Kidney epithelial cell (primary cell): ENCODE measurements at regions not wholly inside any gene's neighbourhood (a gene's known extent, or its start where the extent isn't known, plus 50 kb on each side); places are given as distances from the start of the nearest gene placed in this dataset.

Source experiments
- DNase-seq: peaks from one replicate; pipeline ENCODE4 v3.0.0-alpha.2; 2010; ENCODE audit warnings: low read depth
- H3K27me3 ChIP-seq: 2 replicates; pipeline ENCODE4 v1.6.0; 2011; ENCODE audit warnings: low read length; ENCODE audit not compliant: control insufficient read depth, insufficient read depth
- H3K36me3 ChIP-seq: 2 replicates; pipeline ENCODE4 v1.5.1; 2011; ENCODE audit warnings: low read length; ENCODE audit not compliant: control insufficient read depth, insufficient read depth
- H3K4me3 ChIP-seq: 2 replicates; pipeline ENCODE4 v1.5.1; 2011; ENCODE audit warnings: low read depth, mild to moderate bottlenecking, control low read depth, low read length
- TF ChIP-seq, protein P1 (sequence below): IDR thresholded peaks from 2 replicates; pipeline ENCODE4 v1.5.1; 2011; ENCODE audit warnings: mild to moderate bottlenecking, moderate library complexity, low read length, control low read depth, inconsistent platforms; ENCODE audit not compliant: insufficient read depth, poor library complexity, severe bottlenecking

DNA sequence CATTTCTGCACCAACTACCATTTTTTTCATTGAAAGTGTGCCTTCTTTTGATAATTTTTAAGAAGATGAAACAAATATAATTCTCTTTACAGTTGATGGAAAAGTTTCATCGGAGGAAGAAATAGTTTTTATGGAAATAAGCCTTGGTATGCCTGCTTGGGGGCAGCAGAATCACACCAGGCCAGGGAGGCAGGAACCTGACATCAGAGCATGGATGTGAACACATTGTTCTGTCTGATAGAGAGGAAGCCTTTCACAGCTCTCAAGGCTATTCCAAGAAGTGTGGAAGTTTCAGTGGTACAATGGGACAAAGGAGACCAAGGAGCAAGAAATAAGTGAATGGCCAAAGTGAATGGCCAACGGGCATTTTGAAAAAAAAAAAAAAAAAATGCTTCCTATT is 162.2 kb upstream of the KCNK2 start:
- no peak for DNase-seq
- H3K36me3 ChIP-seq, result no peaks in the 10 kb centered on the region
- TF ChIP-seq, protein P1, sequence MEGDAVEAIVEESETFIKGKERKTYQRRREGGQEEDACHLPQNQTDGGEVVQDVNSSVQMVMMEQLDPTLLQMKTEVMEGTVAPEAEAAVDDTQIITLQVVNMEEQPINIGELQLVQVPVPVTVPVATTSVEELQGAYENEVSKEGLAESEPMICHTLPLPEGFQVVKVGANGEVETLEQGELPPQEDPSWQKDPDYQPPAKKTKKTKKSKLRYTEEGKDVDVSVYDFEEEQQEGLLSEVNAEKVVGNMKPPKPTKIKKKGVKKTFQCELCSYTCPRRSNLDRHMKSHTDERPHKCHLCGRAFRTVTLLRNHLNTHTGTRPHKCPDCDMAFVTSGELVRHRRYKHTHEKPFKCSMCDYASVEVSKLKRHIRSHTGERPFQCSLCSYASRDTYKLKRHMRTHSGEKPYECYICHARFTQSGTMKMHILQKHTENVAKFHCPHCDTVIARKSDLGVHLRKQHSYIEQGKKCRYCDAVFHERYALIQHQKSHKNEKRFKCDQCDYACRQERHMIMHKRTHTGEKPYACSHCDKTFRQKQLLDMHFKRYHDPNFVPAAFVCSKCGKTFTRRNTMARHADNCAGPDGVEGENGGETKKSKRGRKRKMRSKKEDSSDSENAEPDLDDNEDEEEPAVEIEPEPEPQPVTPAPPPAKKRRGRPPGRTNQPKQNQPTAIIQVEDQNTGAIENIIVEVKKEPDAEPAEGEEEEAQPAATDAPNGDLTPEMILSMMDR, result no peak
- H3K27me3 ChIP-seq, result no peaks in the 10 kb centered on the region
- no peak overlapping the region for H3K4me3 ChIP-seq

DNA sequence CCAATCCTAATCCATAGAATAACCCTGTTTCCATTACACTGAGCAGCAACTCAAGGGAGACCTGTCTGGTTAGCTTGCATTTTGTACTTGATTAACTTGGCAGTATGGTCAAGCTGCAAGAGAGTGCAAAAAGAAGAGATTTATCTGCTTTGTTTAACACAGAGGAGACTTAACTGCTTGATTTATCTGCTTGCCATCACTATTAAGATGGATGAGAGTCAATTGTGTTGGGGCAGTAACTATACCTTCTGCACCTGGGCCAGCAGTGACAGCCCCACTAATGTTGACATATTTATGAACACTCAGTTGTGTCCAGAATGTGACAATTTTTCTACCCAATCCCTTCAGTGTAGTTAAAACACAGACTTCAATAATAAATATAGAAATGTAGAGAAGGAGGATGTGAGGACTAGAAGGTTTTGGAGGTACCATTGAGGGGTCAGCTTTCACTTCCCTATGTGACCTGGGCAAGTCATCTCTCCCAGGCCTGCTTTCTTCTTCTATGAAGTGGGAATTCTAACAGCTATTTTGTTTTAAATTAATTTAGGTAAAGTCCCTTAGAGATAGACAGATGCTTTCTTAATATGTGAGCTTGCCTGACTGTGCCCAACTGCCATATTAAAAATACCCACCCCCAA is 159.1 kb upstream of the KCNK2 start:
- TF ChIP-seq, protein P1, result no peak
- no peak overlapping the region for H3K4me3 ChIP-seq

DNA sequence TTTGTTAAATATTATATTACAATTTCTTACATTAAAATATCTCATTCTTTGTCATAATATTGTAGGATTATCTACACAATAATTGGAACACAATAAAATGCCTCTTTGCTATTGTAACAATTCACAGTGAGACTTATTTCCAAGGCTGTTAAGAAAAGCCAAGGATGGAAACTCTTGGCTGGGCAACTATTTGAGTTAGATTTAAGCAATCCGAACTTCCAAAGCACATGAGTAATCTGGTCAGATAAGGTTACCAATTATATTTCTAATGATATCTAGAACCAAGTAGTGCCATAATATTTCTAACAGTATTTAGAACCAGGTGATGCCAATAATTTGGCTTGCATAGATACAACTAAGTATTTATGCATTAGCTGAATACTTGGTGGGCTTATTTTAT is 154.7 kb upstream of the KCNK2 start:
- TF ChIP-seq, protein P1, result no peak
- no peak overlapping the region for H3K4me3 ChIP-seq
- DNase-seq, result no peak
- H3K27me3 ChIP-seq, result no peaks in the 10 kb centered on the region
- no peaks in the 10 kb centered on the region for H3K36me3 ChIP-seq

More for the DNA sequence above, 159.1 kb upstream of the KCNK2 start:
- H3K27me3 ChIP-seq, result no peaks in the 10 kb centered on the region
- no peak for DNase-seq
- no peaks in the 10 kb centered on the region for H3K36me3 ChIP-seq

DNA sequence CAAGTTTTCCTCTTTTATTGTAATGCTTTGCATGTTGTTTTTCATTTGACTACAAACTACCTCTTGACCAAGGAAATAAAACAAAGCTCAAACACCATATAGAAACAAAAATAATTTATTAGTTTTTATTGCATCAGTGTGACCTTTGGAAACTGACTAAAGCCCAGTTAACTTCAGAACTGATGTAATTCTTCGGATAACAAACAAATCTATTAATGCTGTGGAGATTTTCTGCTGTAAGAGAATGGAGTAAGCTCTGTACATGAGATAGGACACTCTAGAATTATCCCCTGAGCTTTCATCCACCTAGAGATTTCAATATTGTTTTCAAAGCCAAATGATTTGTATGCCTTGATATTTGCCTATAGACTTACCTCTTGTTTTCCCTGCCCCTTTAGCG is 154.0 kb upstream of the KCNK2 start:
- DNase-seq, result no peak
- Histone ChIP-seq H3K27me3 (no peaks in the 10 kb centered on the region), H3K36me3 (no peaks in the 10 kb centered on the region), H3K4me3 (no peak overlapping the region)
- TF ChIP-seq, protein P1, result no peak

DNA sequence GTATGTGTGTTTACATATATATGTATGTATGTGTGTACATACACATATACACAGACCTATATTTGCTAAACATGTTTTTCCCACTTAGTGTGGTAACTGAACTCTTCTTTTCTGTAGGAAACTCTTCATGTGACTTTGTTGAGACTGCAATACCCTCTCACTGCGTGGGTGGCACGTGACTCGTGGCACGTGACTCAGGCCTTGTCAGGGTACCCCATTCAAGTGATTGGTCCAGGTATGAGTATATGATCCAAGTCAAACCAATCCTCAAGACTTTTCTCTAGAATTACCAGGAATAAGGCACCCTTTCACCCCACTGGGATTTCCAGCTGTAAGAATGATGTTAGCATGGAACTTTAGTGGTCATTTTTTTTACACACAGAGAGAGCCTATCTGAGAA is 149.2 kb upstream of the KCNK2 start:
- H3K27me3 ChIP-seq, result no peaks in the 10 kb centered on the region
- TF ChIP-seq, protein P1, result no peak
- no peak for DNase-seq

DNA sequence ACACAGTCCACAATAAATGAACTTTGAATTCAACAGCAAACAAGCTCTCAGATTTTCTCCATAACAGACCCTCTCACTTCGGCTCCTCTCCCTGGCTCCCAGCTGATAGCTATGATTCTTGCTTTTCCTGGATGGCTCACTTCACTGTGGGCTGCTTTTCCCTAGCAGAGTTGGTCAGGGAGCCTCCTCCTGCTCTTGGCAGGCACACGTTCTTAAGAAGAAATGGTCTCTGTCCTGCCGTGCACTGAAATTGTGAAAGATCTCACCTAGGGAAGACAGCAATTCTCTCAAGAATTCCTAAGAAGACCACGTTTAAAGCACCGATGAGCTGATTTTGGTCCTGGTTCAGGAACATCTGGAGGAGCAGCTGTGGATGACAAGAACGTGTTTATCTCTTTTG is 148.5 kb upstream of the KCNK2 start:
- Histone ChIP-seq H3K4me3 (no peak overlapping the region), H3K36me3 (no peaks in the 10 kb centered on the region), H3K27me3 (no peaks in the 10 kb centered on the region)
- no peak for DNase-seq
- TF ChIP-seq, protein P1, result no peak

More for the DNA sequence above, 149.2 kb upstream of the KCNK2 start:
- Histone ChIP-seq H3K4me3 (no peak overlapping the region), H3K36me3 (no peaks in the 10 kb centered on the region)
